ENCODE measurements at regions not wholly inside any gene's neighbourhood (a gene's known extent, or its start where the extent isn't known, plus 50 kb on each side); places are given as distances from the start of the nearest gene placed in this dataset.

DNA sequence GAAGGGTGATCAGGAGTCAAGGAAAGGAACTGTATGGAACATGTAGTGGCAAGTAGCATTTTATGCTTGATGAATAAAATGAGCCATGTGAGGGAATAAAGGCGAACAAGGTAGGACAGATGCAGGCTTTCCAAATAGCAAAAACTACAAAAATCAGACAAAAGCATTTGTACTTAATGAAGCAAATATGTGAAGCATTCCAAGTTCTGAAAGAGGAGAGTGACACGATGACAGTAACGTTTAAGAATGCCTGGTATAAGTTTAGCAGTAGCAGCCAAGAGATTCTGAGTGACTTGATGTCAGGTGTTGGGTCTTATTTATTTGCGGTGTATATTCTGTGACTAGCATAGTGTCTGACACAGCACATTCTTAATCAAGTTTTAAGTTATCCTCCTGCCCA lies 408.2 kb upstream of the RASGRP1 start:
- FAIRE-seq (no peak), ATAC-seq (no peak), DNase-seq (ENCODE audit: low read depth in 1 of 2, low spot score in 1 of 2) (no peak)
- no peak for TF ChIP-seq NR3C1 (IDR thresholded peaks at IDR 0.05)
- ChIA-PET POLR2A (no interaction called here), CTCF (no interaction called here)
- peaks cover 11% of the 10 kb centered on the region; the same call in 2 of the 3 replicates for H3K9me3 ChIP-seq
- peaks cover 11% of the 10 kb centered on the region for H3K4me1 ChIP-seq
- H3K27ac ChIP-seq, result peak overlapping the region in 1 of 2 experiments; percentile 48; a peak in 2 of 6 replicates
- no peak overlapping the region for H3K4me3 ChIP-seq
- H3K4me2 ChIP-seq, result no peak overlapping the region
- WGBS (ENCODE audit: missing lambda C conversion rate), result 77% methylated on average over 4 of the region's 4 CpGs

DNA sequence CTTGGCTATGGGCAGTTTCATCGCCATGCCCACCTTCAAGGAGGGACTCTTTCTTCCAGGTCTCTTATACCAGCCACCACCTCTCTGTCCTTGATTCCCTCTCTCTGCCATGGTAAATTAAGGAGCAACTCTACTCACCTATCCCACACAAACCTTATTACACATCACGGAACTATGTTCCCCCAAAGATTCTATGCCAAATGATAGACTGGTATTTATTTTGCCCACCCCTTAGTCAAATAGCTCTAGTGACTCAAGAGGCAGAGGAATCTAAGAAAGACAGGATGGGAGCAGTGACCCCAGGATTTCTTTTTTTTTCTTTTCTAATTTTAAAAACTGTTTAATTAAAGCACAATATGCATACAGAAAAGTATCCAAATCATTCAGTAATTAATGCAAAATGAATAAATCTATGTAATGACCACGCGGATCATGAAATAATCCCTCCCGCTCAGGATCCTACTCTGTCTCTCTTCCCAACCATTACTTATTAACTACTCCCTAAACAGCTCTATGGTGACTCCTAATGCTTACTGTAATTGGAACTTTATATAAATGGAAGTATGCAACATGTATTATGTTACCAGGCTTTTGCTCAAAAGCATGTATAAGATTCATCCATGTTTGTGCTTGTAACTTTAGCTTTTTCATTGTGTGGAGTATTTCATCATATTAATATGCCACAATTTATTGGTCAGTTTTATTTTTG lies 410.8 kb upstream of the RASGRP1 start:
- H3K9me3 ChIP-seq, result peaks cover 21% of the 10 kb centered on the region; the same call in 2 of the 3 replicates
- ATAC-seq (peak; percentile 85 to 94), DNase-seq (ENCODE audit: low read depth in 1 of 2, low spot score in 1 of 2) (peak; percentile 10 to 70), FAIRE-seq (no peak)
- H3K4me1 ChIP-seq, result peaks cover 11% of the 10 kb centered on the region
- no peak overlapping the region for H3K4me3 ChIP-seq
- POLR2A ChIA-PET, result interaction anchor here (0.7 kb wide), 1 partner anchor 88 kb away, joined by 3 read pairs; no protein-coding TSS in a partner anchor
- no peak for TF ChIP-seq MAZ (IDR thresholded peaks at IDR 0.05; ENCODE audit: borderline replicate concordance, low read depth, low read length)
- no peak for TF ChIP-seq POLR2A (IDR thresholded peaks at IDR 0.05; ENCODE audit: low read length)
- TF ChIP-seq HDAC2 (IDR thresholded peaks at IDR 0.05), result no peak
- TF ChIP-seq, protein P1, sequence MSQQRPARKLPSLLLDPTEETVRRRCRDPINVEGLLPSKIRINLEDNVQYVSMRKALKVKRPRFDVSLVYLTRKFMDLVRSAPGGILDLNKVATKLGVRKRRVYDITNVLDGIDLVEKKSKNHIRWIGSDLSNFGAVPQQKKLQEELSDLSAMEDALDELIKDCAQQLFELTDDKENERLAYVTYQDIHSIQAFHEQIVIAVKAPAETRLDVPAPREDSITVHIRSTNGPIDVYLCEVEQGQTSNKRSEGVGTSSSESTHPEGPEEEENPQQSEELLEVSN (IDR thresholded peaks at IDR 0.05; ENCODE audit: borderline replicate concordance, low read depth), result no peak
- no peak for TF ChIP-seq RCOR1 (IDR thresholded peaks at IDR 0.05; ENCODE audit: low read depth, low read length)
- peak in 1 of 2 experiments; percentile 11; a peak in 1 of 5 replicates for TF ChIP-seq RAD21 (conservative IDR thresholded peaks at IDR 0.05 in 1 of 2, IDR thresholded peaks at IDR 0.05 in 1 of 2)
- no peak for TF ChIP-seq ESRRA (IDR thresholded peaks at IDR 0.05; ENCODE audit: borderline replicate concordance, low read length)
- TF ChIP-seq RFX5 (IDR thresholded peaks at IDR 0.05), result no peak
- TF ChIP-seq SREBF2 (IDR thresholded peaks at IDR 0.05), result no peak
- no peak for TF ChIP-seq HOXA7 (CRISPR knock-in tag; IDR thresholded peaks at IDR 0.05)
- TF ChIP-seq FOSL2 (IDR thresholded peaks at IDR 0.05), result no peak
- peak; percentile 47; the same call in 1 of the 2 replicates for TF ChIP-seq FOSL2 (CRISPR knock-in tag; IDR thresholded peaks at IDR 0.05)
- no peak for TF ChIP-seq TFCP2L1 (CRISPR knock-in tag; IDR thresholded peaks at IDR 0.05)
- no peak for TF ChIP-seq TP53 (CRISPR knock-in tag; IDR thresholded peaks at IDR 0.05)
- TF ChIP-seq EHF (CRISPR knock-in tag; IDR thresholded peaks at IDR 0.05), result no peak
- no peak for TF ChIP-seq RARB (CRISPR knock-in tag; IDR thresholded peaks at IDR 0.05)
- no peak for TF ChIP-seq PBX3 (IDR thresholded peaks at IDR 0.05)
- TF ChIP-seq JUNB (IDR thresholded peaks at IDR 0.05), result peak; percentile 56
- no peak for TF ChIP-seq RNF2 (IDR thresholded peaks at IDR 0.05; ENCODE audit: borderline replicate concordance, low read depth)
- no peak for TF ChIP-seq HOXB13 (CRISPR knock-in tag; IDR thresholded peaks at IDR 0.05; ENCODE audit: low read depth)
- no peak for TF ChIP-seq NR3C1 (IDR thresholded peaks at IDR 0.05)
- TF ChIP-seq, protein P2, sequence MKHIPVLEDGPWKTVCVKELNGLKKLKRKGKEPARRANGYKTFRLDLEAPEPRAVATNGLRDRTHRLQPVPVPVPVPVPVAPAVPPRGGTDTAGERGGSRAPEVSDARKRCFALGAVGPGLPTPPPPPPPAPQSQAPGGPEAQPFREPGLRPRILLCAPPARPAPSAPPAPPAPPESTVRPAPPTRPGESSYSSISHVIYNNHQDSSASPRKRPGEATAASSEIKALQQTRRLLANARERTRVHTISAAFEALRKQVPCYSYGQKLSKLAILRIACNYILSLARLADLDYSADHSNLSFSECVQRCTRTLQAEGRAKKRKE (CRISPR knock-in tag; IDR thresholded peaks at IDR 0.05; ENCODE audit: low read depth), result no peak
- TF ChIP-seq MYC (IDR thresholded peaks at IDR 0.05; ENCODE audit: borderline replicate concordance, low read length), result no peak
- TF ChIP-seq, protein P3, sequence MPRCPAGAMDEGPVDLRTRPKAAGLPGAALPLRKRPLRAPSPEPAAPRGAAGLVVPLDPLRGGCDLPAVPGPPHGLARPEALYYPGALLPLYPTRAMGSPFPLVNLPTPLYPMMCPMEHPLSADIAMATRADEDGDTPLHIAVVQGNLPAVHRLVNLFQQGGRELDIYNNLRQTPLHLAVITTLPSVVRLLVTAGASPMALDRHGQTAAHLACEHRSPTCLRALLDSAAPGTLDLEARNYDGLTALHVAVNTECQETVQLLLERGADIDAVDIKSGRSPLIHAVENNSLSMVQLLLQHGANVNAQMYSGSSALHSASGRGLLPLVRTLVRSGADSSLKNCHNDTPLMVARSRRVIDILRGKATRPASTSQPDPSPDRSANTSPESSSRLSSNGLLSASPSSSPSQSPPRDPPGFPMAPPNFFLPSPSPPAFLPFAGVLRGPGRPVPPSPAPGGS (IDR thresholded peaks at IDR 0.05), result no peak
- no peak for TF ChIP-seq HMGXB4 (CRISPR knock-in tag; IDR thresholded peaks at IDR 0.05; ENCODE audit: borderline replicate concordance)
- TF ChIP-seq, protein P4, sequence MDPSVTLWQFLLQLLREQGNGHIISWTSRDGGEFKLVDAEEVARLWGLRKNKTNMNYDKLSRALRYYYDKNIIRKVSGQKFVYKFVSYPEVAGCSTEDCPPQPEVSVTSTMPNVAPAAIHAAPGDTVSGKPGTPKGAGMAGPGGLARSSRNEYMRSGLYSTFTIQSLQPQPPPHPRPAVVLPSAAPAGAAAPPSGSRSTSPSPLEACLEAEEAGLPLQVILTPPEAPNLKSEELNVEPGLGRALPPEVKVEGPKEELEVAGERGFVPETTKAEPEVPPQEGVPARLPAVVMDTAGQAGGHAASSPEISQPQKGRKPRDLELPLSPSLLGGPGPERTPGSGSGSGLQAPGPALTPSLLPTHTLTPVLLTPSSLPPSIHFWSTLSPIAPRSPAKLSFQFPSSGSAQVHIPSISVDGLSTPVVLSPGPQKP (IDR thresholded peaks at IDR 0.05; ENCODE audit: low read depth, low read length), result no peak
- no peak for TF ChIP-seq HES2 (IDR thresholded peaks at IDR 0.05)
- TF ChIP-seq GATA3 (IDR thresholded peaks at IDR 0.05; ENCODE audit: borderline replicate concordance), result peak; percentile 58; the same call in 1 of the 2 replicates
- peak overlapping the region; percentile 58 to 85 for H3K27ac ChIP-seq
- 20% methylated on average over 5 of the region's 5 CpGs for WGBS (ENCODE audit: missing lambda C conversion rate)
- H3K4me2 ChIP-seq, result peak overlapping the region; percentile 52
- CTCF ChIA-PET, result interaction anchor here (0.7 kb wide), 1 partner anchor 173 kb away, joined by 3 read pairs; no protein-coding TSS in a partner anchor

Data from A549 (cell line).